K562 (cell line): ENCODE measurements at regions not wholly inside any gene's neighbourhood (a gene's known extent, or its start where the extent isn't known, plus 50 kb on each side); places are given as distances from the start of the nearest gene placed in this dataset.

ENCODE experiments used
- ATAC-seq: fragments of 200-7000 bp; cut with Tn5 transposase; 3 replicates; pipeline ENCODE4 v1.9.1; 2020; ENCODE audit warnings: moderate library complexity
- BruUV-seq: library from RNA; stranded (reverse); fragments of 400-500 nt; replicated peaks from 2 replicates; lab custom pipeline; 2021; lab: Mats Ljungman, UMichigan
- CTCF ChIA-PET: fragments of 300-600 bp; formaldehyde crosslinking; extraction: SDS; loops from one replicate; lab custom pipeline; 2021; ENCODE audit warnings: low intra/inter-chr PET ratio; lab: Yijun Ruan, JAX
- POLR2A ChIA-PET: fragments of 300-600, 350-650 bp; sonication (Branson Sonifier 250); formaldehyde crosslinking; extraction: SDS; loops from one replicate; lab custom pipeline; 2021; ENCODE audit warnings: antibody characterized with exemption, inconsistent platforms; lab: Yijun Ruan, JAX
- DNase-seq, 4 experiments: peaks; one replicate each; pipeline versions ENCODE4 v3.0.0 to v3.0.0-alpha.2; 2011 to 2018; ENCODE audit warnings: low spot score in 3 of 4, mixed read lengths in 3 of 4; ENCODE audit errors: extremely low read depth in 1 of 4
- FAIRE-seq: peaks from 2 replicates; lab custom pipeline; 2011; peaks lifted over from hg19 to GRCh38; lab: Jason Lieb, UNC
- H2AFZ ChIP-seq: 2 replicates; pipeline ENCODE4 v1.6.0; 2011; ENCODE audit warnings: low read depth, low read length, control low read depth, inconsistent platforms
- H3K27ac ChIP-seq: fragments of 200-600 bp; 3 replicates; pipeline ENCODE4 v1.8.0; 2011; ENCODE audit warnings: low read depth, mild to moderate bottlenecking, control low read depth, inconsistent platforms, low read length, moderate library complexity, mixed read lengths; ENCODE audit errors: extremely low read depth
- H3K27me3 ChIP-seq, 2 experiments: fragments of 300-600 bp in 1 of 2; 2 replicates in 1 of 2; 3 replicates in 1 of 2; pipeline versions ENCODE4 v1.6.0 to v1.8.0; 2011; ENCODE audit warnings: inconsistent platforms in 2 of 2, low read length in 2 of 2, mild to moderate bottlenecking in 1 of 2, mixed read lengths in 1 of 2, moderate library complexity in 1 of 2; ENCODE audit not compliant: control insufficient read depth in 2 of 2, insufficient read depth in 2 of 2
- H3K36me3 ChIP-seq: fragments of 300-600 bp; 3 replicates; pipeline ENCODE4 v1.8.0; 2011; ENCODE audit warnings: mild to moderate bottlenecking, low read length, inconsistent platforms; ENCODE audit not compliant: control insufficient read depth, insufficient read depth
- H3K4me1 ChIP-seq, 2 experiments: fragments of 200-600 bp in 1 of 2; replicated peaks in 1 of 2; 2 replicates in 1 of 2; 3 replicates in 1 of 2; pipeline versions ENCODE4 v1.5.1 to v1.8.0; 2011; ENCODE audit warnings: inconsistent platforms in 2 of 2, low read length in 2 of 2, mild to moderate bottlenecking in 1 of 2, mixed read lengths in 1 of 2, moderate library complexity in 1 of 2; ENCODE audit not compliant: control insufficient read depth in 2 of 2, insufficient read depth in 2 of 2
- H3K4me2 ChIP-seq: 2 replicates; pipeline ENCODE4 v1.6.1; 2011; ENCODE audit warnings: low read length, control low read depth, inconsistent platforms, mixed read lengths; ENCODE audit not compliant: insufficient read depth
- H3K4me3 ChIP-seq: fragments of 200-600 bp; sonication (generic), shearing (Covaris generic); 2 replicates; pipeline ENCODE4 v1.5.1; 2016; ENCODE audit warnings: control low read depth, inconsistent platforms
- H3K79me2 ChIP-seq: fragments of 200-600 bp; 3 replicates; pipeline ENCODE4 v1.8.0; 2011; ENCODE audit warnings: low read length, inconsistent platforms; ENCODE audit not compliant: control insufficient read depth, insufficient read depth
- H3K9ac ChIP-seq, 2 experiments: 2 replicates each; pipeline versions ENCODE4 v1.6.0 to v1.6.1; 2011; ENCODE audit warnings: low read depth in 2 of 2, low read length in 2 of 2, control low read depth in 1 of 2, inconsistent platforms in 1 of 2, mild to moderate bottlenecking in 1 of 2, mixed read lengths in 1 of 2; ENCODE audit not compliant: insufficient read depth in 1 of 2
- H3K9me1 ChIP-seq: one replicate; pipeline ENCODE4 v1.6.0; 2011; ENCODE audit warnings: inconsistent platforms, mild to moderate bottlenecking, low read length, moderate library complexity; ENCODE audit not compliant: control insufficient read depth, insufficient read depth
- H3K9me3 ChIP-seq: replicated peaks from 2 replicates; pipeline ENCODE4 v1.5.1; 2011; ENCODE audit warnings: low read depth, low read length, inconsistent platforms; ENCODE audit not compliant: control insufficient read depth, insufficient read depth
- H4K20me1 ChIP-seq: replicated peaks from 2 replicates; pipeline ENCODE4 v1.6.1; 2011; ENCODE audit warnings: low read length, inconsistent platforms, mixed read lengths; ENCODE audit not compliant: control insufficient read depth, insufficient read depth
- CBX5 ChIP-seq: IDR thresholded peaks from 2 replicates; pipeline ENCODE4 v1.6.1; 2014; ENCODE audit warnings: low read depth, borderline replicate concordance
- GATA2 ChIP-seq: sonication (generic); formaldehyde crosslinking; IDR thresholded peaks from 2 replicates; pipeline ENCODE4 v1.4.0; 2020; ENCODE audit warnings: mild to moderate bottlenecking, missing genetic modification reagents
- KDM2B ChIP-seq: fragments of 250-450 bp; sonication (Bioruptor Pico); IDR thresholded peaks from 2 replicates; pipeline ENCODE4 v1.8.0; 2021; ENCODE audit warnings: mild to moderate bottlenecking, moderate library complexity
- PHF20 ChIP-seq: fragments of 450-650 bp; IDR thresholded peaks from 2 replicates; pipeline ENCODE4 v1.6.1; 2018; ENCODE audit not compliant: partially characterized antibody
- POU5F1 ChIP-seq: fragments of 150-350 bp; IDR thresholded peaks from 2 replicates; pipeline ENCODE4 v1.6.1; 2014; ENCODE audit warnings: borderline replicate concordance, low read length, low read depth, mild to moderate bottlenecking; ENCODE audit not compliant: partially characterized antibody
- SOX6 ChIP-seq: fragments of 450-650 bp; IDR thresholded peaks from 2 replicates; pipeline ENCODE4 v1.6.1; 2014; ENCODE audit warnings: mild to moderate bottlenecking
- SUPT5H ChIP-seq: fragments of 450-650 bp; IDR thresholded peaks from 2 replicates; pipeline ENCODE4 v1.6.1; 2016
- TSHZ1 ChIP-seq: fragments of 250-450 bp; sonication (Bioruptor Pico); IDR thresholded peaks from 2 replicates; pipeline ENCODE4 v1.4.0; 2020; ENCODE audit warnings: mild to moderate bottlenecking, moderate library complexity
- ZNF146 ChIP-seq: IDR thresholded peaks from one replicate; pipeline ENCODE4 v1.6.1; 2018; ENCODE audit warnings: missing compliant biosample characterization; ENCODE audit not compliant: unreplicated experiment
- ZNF644 ChIP-seq: fragments of 200-800 bp; sonication (Bioruptor generic); IDR thresholded peaks from 2 replicates; pipeline ENCODE4 v1.6.1; 2016; ENCODE audit warnings: low read depth, missing genetic modification characterization, missing compliant biosample characterization
- ZNF79 ChIP-seq: fragments of 250-450 bp; sonication (Bioruptor Pico); IDR thresholded peaks from 2 replicates; pipeline ENCODE4 v1.4.0; 2020; ENCODE audit warnings: low read depth, mild to moderate bottlenecking, moderate library complexity
- WGBS: fragments of 100-300 bp; shearing (Covaris generic); methylation state at CpG from one replicate; pipeline ENCODE4 v1.1.6; 2016; ENCODE audit warnings: low coverage, mixed read lengths; ENCODE audit not compliant: insufficient coverage; ENCODE audit errors: missing lambda C conversion rate; 5-methylcytosine and 5-hydroxymethylcytosine counted together
- in situ Hi-C: fragments of 300-500 bp; cut with MboI; formaldehyde crosslinking; loops from 4 replicates; pipeline ENCODE4 v1.15.0; 2018; ENCODE audit warnings: inconsistent platforms, mixed read lengths
- intact Hi-C: fragments of 100-400 bp; cut with micrococcal nuclease; formaldehyde crosslinking; loops from 2 replicates; pipeline ENCODE4 v1.14.2; 2022
- TF ChIP-seq, protein P1 (sequence below): fragments of 450-650 bp; formaldehyde crosslinking; IDR thresholded peaks from 2 replicates; pipeline ENCODE4 v1.4.0; 2020; ENCODE audit warnings: mild to moderate bottlenecking, moderate library complexity

GRCh38 chr4:92050875-92051274 lies 252.9 kb upstream of the GRID2 start:
- H3K4me2 ChIP-seq, result no peak overlapping the region
- H3K9me3 ChIP-seq, result 0 out of 2 replicates have a peak, but pooled peaks cover 2% of the 10 kb centered on the region
- ChIA-PET POLR2A (no interaction called here), CTCF (no interaction called here)
- FAIRE-seq (no peak), DNase-seq (no peak), ATAC-seq (no peak)
- H3K9ac ChIP-seq, result no peak overlapping the region
- no peak overlapping the region for H3K4me3 ChIP-seq
- H2AFZ ChIP-seq, result no peak overlapping the region
- H3K27me3 ChIP-seq, result no peaks in the 10 kb centered on the region
- H4K20me1 ChIP-seq, result no peaks in the 10 kb centered on the region
- 5% methylated on average over 3 of the region's 3 CpGs for WGBS
- no peaks in the 10 kb centered on the region for H3K9me1 ChIP-seq
- no peak overlapping the region for H3K27ac ChIP-seq
- BruUV-seq, result no TSS peak
- no peaks in the 10 kb centered on the region for H3K36me3 ChIP-seq
- no peaks in the 10 kb centered on the region for H3K79me2 ChIP-seq
- intact Hi-C loops, result no loop called here
- no peaks in the 10 kb centered on the region for H3K4me1 ChIP-seq
- in situ Hi-C loops, result no loop called here
- TF ChIP-seq KDM2B (CRISPR knock-in tag) (no peak), SUPT5H (no peak), GATA2 (no peak), POU5F1 (no peak), PHF20 (no peak), SOX6 (no peak), ZNF79 (no peak), ZNF146 (CRISPR knock-in tag) (no peak), TSHZ1 (CRISPR knock-in tag) (no peak), ZNF644 (tag) (no peak), CBX5 (no peak)
- TF ChIP-seq, protein P1, sequence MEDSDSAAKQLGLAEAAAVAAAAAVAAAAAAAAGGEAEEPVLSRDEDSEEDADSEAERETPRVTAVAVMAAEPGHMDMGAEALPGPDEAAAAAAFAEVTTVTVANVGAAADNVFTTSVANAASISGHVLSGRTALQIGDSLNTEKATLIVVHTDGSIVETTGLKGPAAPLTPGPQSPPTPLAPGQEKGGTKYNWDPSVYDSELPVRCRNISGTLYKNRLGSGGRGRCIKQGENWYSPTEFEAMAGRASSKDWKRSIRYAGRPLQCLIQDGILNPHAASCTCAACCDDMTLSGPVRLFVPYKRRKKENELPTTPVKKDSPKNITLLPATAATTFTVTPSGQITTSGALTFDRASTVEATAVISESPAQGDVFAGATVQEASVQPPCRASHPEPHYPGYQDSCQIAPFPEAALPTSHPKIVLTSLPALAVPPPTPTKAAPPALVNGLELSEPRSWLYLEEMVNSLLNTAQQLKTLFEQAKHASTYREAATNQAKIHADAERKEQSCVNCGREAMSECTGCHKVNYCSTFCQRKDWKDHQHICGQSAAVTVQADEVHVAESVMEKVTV, result no peak
